Esophagus (tissue), 2 donors: ENCODE measurements at regions not wholly inside any gene's neighbourhood (a gene's known extent, or its start where the extent isn't known, plus 50 kb on each side); places are given as distances from the start of the nearest gene placed in this dataset.
A peak's percentile ranks its signal among the peaks of the same experiment; 100 is the strongest.

Experiments
- H3K27ac ChIP-seq, 2 donors: one replicate each; pipeline ENCODE4 v1.5.1; 2013; ENCODE audit warnings: low read depth in 2 of 2, mild to moderate bottlenecking in 2 of 2, inconsistent platforms in 1 of 2, low read length in 1 of 2, moderate library complexity in 1 of 2
- H3K27me3 ChIP-seq, 2 donors: one replicate each; pipeline ENCODE4 v1.6.1; 2013; ENCODE audit warnings: low read length in 2 of 2, control low read depth in 1 of 2, mild to moderate bottlenecking in 1 of 2; ENCODE audit not compliant: insufficient read depth in 2 of 2, control insufficient read depth in 1 of 2
- H3K36me3 ChIP-seq, 2 donors: one replicate each; pipeline ENCODE4 v1.6.1; 2013; ENCODE audit warnings: low read length in 1 of 2; ENCODE audit not compliant: control insufficient read depth in 2 of 2, insufficient read depth in 2 of 2
- H3K4me1 ChIP-seq, 2 donors: one replicate each; pipeline ENCODE4 v1.6.1; 2013; ENCODE audit warnings: low read length in 1 of 2; ENCODE audit not compliant: control insufficient read depth in 2 of 2, insufficient read depth in 2 of 2
- H3K4me3 ChIP-seq, 2 donors: one replicate each; pipeline ENCODE4 v1.5.1; 2013; ENCODE audit warnings: low read length in 2 of 2, mild to moderate bottlenecking in 2 of 2, low read depth in 1 of 2, moderate library complexity in 1 of 2
- H3K9me3 ChIP-seq, 2 donors: one replicate each; pipeline ENCODE4 v1.6.1; 2013; ENCODE audit warnings: mild to moderate bottlenecking in 2 of 2, low read depth in 1 of 2, low read length in 1 of 2, moderate library complexity in 1 of 2; ENCODE audit not compliant: control insufficient read depth in 2 of 2, insufficient read depth in 1 of 2
- WGBS, 2 donors: extraction: QIAGEN DNeasy Blood & Tissue Kit; methylation state at CpG; one replicate each; pipeline ENCODE4 v1.1.7; 2013; 5-methylcytosine and 5-hydroxymethylcytosine counted together
- donor health status: healthy with polysubstance abuse.
- donor health status: Bipolar disorder and iron deficiency.

- no peak overlapping the region for H3K27ac ChIP-seq
- no peak overlapping the region for H3K4me3 ChIP-seq
- H3K27me3 ChIP-seq: no peaks in the 10 kb centered on the region
- H3K9me3 ChIP-seq: peaks cover 0 to 2% of the 10 kb centered on the region in 2 donors
- peaks cover 7 to 14% of the 10 kb centered on the region in 2 donors for H3K4me1 ChIP-seq
- H3K36me3 ChIP-seq: no peaks in the 10 kb centered on the region
- WGBS, 2 donors: 75 to 80% methylated on average over 3 of the region's 3 CpGs
Observed at GRCh38 chr20:4070323-4071177, 55.2 kb upstream of the RNF24 start.

- Histone ChIP-seq H3K4me3 (no peak overlapping the region), H3K27me3 (no peaks in the 10 kb centered on the region), H3K9me3 (peaks cover 0 to 2% of the 10 kb centered on the region in 2 donors), H3K4me1 (peaks cover 7 to 12% of the 10 kb centered on the region in 2 donors), H3K36me3 (no peaks in the 10 kb centered on the region), H3K27ac (peak overlapping the region in 1 of 2 donors; percentile 27)
- 80 to 81% methylated on average over 2 of the region's 2 CpGs for WGBS, 2 donors
Observed at GRCh38 chr20:4069751-4070150, 54.4 kb upstream of the RNF24 start.

- Histone ChIP-seq H3K36me3 (no peaks in the 10 kb centered on the region), H3K4me3 (no peak overlapping the region), H3K9me3 (peaks cover 0 to 2% of the 10 kb centered on the region in 2 donors), H3K4me1 (peaks cover 7 to 14% of the 10 kb centered on the region in 2 donors), H3K27ac (no peak overlapping the region), H3K27me3 (no peaks in the 10 kb centered on the region)
- WGBS, 2 donors: 44 to 54% methylated on average over 4 of the region's 4 CpGs
Observed at GRCh38 chr20:4068708-4069107, 53.4 kb upstream of the RNF24 start.

- Histone ChIP-seq H3K27me3 (no peaks in the 10 kb centered on the region), H3K4me3 (no peak overlapping the region), H3K9me3 (peaks cover 0 to 2% of the 10 kb centered on the region in 2 donors), H3K27ac (peak overlapping the region in 1 of 2 donors; percentile 64), H3K4me1 (peaks cover 7 to 14% of the 10 kb centered on the region in 2 donors), H3K36me3 (no peaks in the 10 kb centered on the region)
- WGBS, 2 donors: 84 to 90% methylated on average over 8 of the region's 8 CpGs
Observed at GRCh38 chr20:4067600-4068261, 52.4 kb upstream of the RNF24 start.

- no peaks in the 10 kb centered on the region for H3K36me3 ChIP-seq
- peaks cover 7 to 14% of the 10 kb centered on the region in 2 donors for H3K4me1 ChIP-seq
- no peaks in the 10 kb centered on the region for H3K27me3 ChIP-seq
- H3K27ac ChIP-seq: no peak overlapping the region
- H3K4me3 ChIP-seq: no peak overlapping the region
- peaks cover 0 to 2% of the 10 kb centered on the region in 2 donors for H3K9me3 ChIP-seq
- 92 to 95% methylated on average over 5 of the region's 5 CpGs for WGBS, 2 donors
Observed at GRCh38 chr20:4066551-4066950, 51.2 kb upstream of the RNF24 start.

DNA sequence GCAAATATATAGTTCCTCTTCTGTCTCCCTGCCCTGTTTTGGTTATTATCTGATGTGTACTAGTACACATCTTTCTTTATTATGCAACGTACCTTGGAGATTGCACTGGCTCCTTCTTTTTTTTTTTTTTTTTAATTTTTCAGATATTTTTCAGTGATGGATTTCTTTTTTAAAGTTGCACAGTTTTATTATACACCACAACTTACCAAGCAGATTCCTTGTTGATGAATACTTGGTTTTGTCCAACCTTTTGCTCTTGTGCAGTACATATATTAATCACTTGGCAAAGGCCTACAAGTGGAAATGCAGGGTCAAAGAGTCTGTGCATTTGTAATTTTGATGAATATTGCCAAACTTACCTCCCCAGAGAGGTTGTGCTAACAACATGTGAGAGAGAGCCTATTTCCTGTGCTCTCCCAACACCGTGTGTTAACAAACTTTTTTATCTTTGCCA, 50.1 kb upstream of the RNF24 start:
- 58 to 60% methylated on average over 2 of the region's 2 CpGs for WGBS, 2 donors
- no peaks in the 10 kb centered on the region for H3K9me3 ChIP-seq
- no peak overlapping the region for H3K27ac ChIP-seq
- H3K4me1 ChIP-seq: peaks cover 10 to 15% of the 10 kb centered on the region in 2 donors
- no peaks in the 10 kb centered on the region for H3K27me3 ChIP-seq
- H3K36me3 ChIP-seq: no peaks in the 10 kb centered on the region
- no peak overlapping the region for H3K4me3 ChIP-seq
